Activated CD4-positive, alpha-beta T cell treated with anti-CD3 and anti-CD28 coated beads for 36 hours (primary cell): ENCODE measurements at regions not wholly inside any gene's neighbourhood (a gene's known extent, or its start where the extent isn't known, plus 50 kb on each side); places are given as distances from the start of the nearest gene placed in this dataset.

Experiments used
- ATAC-seq: fragments of 200-7000 bp; cut with Tn5 transposase; one replicate; pipeline ENCODE4 v1.10.0; 2021; ENCODE audit warnings: mild to moderate bottlenecking, moderate library complexity
- CTCF ChIA-PET: fragments of 350-600 bp; sonication (Branson Sonifier 250); formaldehyde crosslinking; loops from one replicate; lab custom pipeline; 2021; ENCODE audit warnings: antibody characterized with exemption; lab: Charles Lee
- POLR2A ChIA-PET: fragments of 350-600 bp; sonication (Branson Sonifier 250); formaldehyde crosslinking; loops from one replicate; lab custom pipeline; 2021; ENCODE audit warnings: antibody characterized with exemption, inconsistent platforms; lab: Charles Lee
- DNase-seq: peaks from one replicate; pipeline ENCODE4 v3.0.0-alpha.2; 2020
- H3K27ac Mint-ChIP-seq: one replicate; pipeline ENCODE4 v1.8.0; 2021; ENCODE audit warnings: mixed read lengths
- H3K27me3 Mint-ChIP-seq: one replicate; pipeline ENCODE4 v1.8.0; 2021; ENCODE audit warnings: mixed read lengths
- H3K36me3 Mint-ChIP-seq: one replicate; pipeline ENCODE4 v1.8.0; 2021; ENCODE audit warnings: low read depth, mixed read lengths
- H3K4me1 Mint-ChIP-seq: one replicate; pipeline ENCODE4 v1.8.0; 2021; ENCODE audit warnings: mixed read lengths
- H3K4me3 Mint-ChIP-seq: one replicate; pipeline ENCODE4 v1.8.0; 2021; ENCODE audit warnings: mild to moderate bottlenecking, moderate library complexity, mixed read lengths
- H3K9me3 Mint-ChIP-seq: one replicate; pipeline ENCODE4 v1.8.0; 2021; ENCODE audit warnings: low read depth, mixed read lengths
- intact Hi-C, 2 experiments: fragments of 100-400 bp; cut with DNase I in 1 of 2; cut with micrococcal nuclease in 1 of 2; formaldehyde crosslinking; loops; one replicate each; pipeline versions ENCODE4 v1.14.2 to v1.15.1; 2022 to 2024; cut with DNase I, micrococcal nuclease

DNA sequence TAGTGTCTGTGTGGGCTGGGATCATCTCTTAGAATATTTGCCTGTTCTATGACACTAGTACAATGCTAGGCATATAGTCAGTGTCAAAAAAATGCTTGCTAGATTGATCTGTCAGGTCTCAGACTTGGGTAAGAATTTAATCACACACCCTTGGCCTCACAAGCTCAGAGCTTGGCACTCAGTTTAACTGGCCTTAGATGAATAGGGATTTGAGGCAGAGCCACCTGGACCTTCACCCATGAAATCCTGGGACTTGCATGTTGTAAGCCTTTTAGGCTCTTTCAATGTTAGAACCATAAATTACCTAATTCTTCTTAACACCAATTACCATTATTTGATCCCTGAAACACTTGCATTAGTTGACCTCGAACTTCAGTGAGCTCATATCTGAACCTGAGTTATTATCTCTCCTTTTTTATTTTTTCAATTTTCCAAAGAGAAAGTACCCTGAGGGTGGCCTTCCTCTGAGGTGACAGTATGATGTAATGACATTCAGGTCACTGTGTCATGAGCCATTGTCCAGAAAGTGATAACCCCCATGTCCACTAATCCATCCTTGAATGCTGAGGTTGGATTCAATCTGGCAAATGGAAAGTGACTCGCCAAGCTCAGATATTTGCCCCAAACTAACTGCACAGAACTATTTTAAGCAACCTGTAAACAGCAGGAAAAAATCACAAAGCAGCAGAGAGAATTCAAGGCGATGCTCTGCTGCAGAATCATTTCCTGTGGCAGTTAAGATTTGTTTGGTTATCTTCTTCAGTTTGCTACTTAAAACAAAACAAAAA is 615.2 kb upstream of the NR2F2 start:
- H3K9me3 Mint-ChIP-seq: no peaks in the 10 kb centered on the region
- no peak for ATAC-seq
- no peak overlapping the region for H3K27ac Mint-ChIP-seq
- H3K4me1 Mint-ChIP-seq: no peaks in the 10 kb centered on the region
- H3K27me3 Mint-ChIP-seq: no peaks in the 10 kb centered on the region
- CTCF ChIA-PET: no interaction called here
- no peaks in the 10 kb centered on the region for H3K36me3 Mint-ChIP-seq
- intact Hi-C loops: no loop called here
- DNase-seq: no peak
- POLR2A ChIA-PET: no interaction called here
- no peak overlapping the region for H3K4me3 Mint-ChIP-seq

DNA sequence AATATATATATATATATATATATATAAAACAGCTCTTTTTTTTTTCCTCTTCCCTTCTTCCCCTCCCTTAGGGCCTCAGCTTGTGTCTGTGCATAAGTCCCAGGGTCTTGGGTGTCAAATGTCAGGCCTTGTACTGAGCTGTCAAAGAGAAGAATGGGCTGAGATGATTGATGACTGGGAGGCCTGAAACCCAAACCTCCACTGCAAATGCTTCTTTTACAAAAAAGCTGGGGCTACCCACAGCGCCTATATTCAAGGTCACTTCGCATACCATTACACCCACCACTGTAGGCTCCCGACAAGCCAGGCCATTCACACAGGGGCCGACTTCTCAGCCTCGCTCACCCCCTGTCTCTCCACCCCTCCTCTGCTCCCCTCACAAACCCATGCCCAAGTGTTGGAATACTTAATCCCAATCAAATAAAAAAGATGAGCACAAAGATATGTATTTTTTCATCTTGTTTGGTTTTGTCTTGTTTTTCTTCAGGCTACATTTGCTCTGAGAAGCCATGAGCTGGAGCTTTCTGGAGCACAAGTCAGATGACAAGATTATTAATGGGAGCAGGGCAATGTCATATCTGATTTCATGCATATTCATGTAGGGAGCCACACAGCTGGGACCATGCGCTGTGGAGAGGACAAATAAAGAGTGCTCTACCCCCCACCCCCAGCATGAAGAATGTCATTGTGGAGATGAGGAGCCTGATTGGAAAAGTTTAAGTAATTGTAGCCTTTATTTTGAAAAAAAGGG is 614.4 kb upstream of the NR2F2 start:
- Mint-ChIP-seq H3K27me3 (no peaks in the 10 kb centered on the region), H3K36me3 (no peaks in the 10 kb centered on the region), H3K4me3 (no peak overlapping the region), H3K4me1 (no peaks in the 10 kb centered on the region), H3K27ac (no peak overlapping the region), H3K9me3 (no peaks in the 10 kb centered on the region)
- ATAC-seq: no peak
- DNase-seq: no peak
- CTCF ChIA-PET: no interaction called here
- POLR2A ChIA-PET: no interaction called here
- intact Hi-C loops: no loop called here

DNA sequence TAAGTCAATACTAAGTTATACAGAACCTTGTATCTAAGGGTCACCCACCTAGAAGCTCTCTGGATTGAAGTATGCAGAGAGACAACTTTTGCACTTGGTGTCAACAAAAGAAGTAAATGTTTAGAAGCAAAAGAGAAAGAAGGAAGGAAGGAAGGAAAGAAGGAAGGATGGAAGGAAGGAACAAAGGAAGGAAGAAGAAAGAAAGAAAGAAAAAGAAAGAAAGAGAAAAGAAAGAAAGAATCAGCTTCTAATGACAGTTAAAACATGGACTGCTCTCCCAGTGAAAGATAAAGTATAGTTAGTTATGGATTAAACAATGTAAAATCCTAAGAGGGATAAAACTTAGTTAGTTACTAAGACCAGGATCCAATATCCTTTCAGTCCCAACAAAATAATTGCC is 613.8 kb upstream of the NR2F2 start:
- no peak overlapping the region for H3K4me3 Mint-ChIP-seq
- ChIA-PET CTCF (no interaction called here), POLR2A (no interaction called here)
- DNase-seq: no peak
- H3K27me3 Mint-ChIP-seq: no peaks in the 10 kb centered on the region
- no peak overlapping the region for H3K27ac Mint-ChIP-seq
- no peak for ATAC-seq
- no peaks in the 10 kb centered on the region for H3K36me3 Mint-ChIP-seq
- H3K9me3 Mint-ChIP-seq: no peaks in the 10 kb centered on the region
- intact Hi-C loops: no loop called here
- H3K4me1 Mint-ChIP-seq: no peaks in the 10 kb centered on the region

DNA sequence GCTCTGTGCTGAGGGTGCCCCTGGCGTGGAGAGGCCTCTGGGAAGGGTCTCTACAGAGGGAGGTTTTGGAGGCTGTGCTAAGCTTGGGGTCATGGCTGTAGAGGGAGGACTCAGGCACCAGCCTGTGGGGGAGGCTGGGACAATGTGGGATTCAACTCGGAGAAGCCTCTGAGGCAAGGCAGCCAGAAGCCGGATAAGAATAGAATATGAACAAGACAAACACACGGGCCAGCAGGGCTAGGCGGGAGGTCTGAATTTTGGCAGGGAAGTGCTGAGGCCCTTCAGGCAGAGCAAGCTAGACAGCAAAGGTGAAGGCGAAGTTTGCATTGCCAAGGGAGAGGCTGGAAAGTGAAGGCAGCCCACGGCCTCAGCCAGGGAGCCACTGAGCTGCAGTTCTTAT is 612.1 kb upstream of the NR2F2 start:
- Mint-ChIP-seq H3K27me3 (no peaks in the 10 kb centered on the region), H3K4me3 (no peak overlapping the region), H3K9me3 (no peaks in the 10 kb centered on the region), H3K36me3 (no peaks in the 10 kb centered on the region), H3K4me1 (no peaks in the 10 kb centered on the region), H3K27ac (no peak overlapping the region)
- ChIA-PET POLR2A (no interaction called here), CTCF (no interaction called here)
- no peak for DNase-seq
- ATAC-seq: no peak
- intact Hi-C loops: no loop called here

DNA sequence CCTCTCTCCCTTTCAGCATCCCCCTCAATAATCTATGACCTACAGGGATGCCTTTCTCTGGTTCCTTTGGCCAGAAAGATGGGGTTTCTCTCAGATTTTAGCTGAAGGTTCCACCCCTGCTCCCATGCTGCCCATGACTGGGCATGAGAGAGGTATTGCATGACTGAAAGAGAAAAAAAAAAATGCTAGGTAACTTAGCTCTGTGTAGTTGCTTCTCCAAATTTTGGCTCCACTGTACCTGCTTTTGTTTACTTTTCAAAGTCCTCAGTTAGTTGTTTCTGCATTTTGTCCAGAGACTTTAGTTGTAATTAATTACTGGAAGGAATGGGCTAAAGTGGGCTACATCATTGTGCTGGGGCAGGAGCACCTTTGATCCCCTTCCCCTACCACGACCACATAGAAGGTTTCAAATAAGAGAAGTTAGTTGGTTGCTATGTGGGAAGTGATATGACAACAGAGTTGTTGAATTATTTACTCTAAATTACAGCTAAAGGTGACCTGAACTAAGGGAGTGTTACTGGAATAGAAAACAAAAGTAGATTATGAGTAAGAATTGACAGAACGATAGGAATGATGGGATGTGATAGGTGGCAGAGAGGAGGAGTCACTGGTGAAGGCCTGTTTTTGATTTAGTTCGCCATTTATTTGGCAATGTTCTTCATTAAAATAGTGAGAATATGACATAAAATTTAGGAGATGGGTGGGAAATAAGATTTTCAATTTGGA is 605.4 kb upstream of the NR2F2 start:
- no peaks in the 10 kb centered on the region for H3K4me1 Mint-ChIP-seq
- no peaks in the 10 kb centered on the region for H3K36me3 Mint-ChIP-seq
- ChIA-PET CTCF (no interaction called here), POLR2A (no interaction called here)
- DNase-seq (no peak), ATAC-seq (no peak)
- H3K27ac Mint-ChIP-seq: no peak overlapping the region
- peaks cover 6% of the 10 kb centered on the region for H3K27me3 Mint-ChIP-seq
- no peak overlapping the region for H3K4me3 Mint-ChIP-seq
- H3K9me3 Mint-ChIP-seq: no peaks in the 10 kb centered on the region
- intact Hi-C loops: no loop called here

DNA sequence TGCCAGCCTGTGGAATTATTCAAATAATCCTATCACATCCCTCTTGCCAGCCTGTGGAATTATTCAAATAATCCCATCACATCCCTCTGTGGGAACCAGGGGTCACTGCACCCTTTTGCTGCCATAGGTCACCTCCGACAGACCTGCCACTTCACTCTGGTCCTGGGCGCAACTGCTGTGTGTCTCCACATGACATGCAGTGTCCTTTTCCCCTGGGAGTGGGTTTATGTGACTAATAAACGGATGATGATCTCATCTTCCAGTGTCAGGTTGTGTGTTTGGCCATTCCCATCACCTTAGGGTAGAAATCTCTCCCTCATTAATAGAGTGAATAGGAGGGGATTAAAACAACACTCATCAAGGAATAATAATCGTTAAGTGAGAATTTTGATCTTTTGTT is 603.6 kb upstream of the NR2F2 start:
- Mint-ChIP-seq H3K4me1 (no peaks in the 10 kb centered on the region), H3K27me3 (peaks cover 10% of the 10 kb centered on the region), H3K36me3 (no peaks in the 10 kb centered on the region), H3K9me3 (no peaks in the 10 kb centered on the region), H3K4me3 (no peak overlapping the region), H3K27ac (no peak overlapping the region)
- intact Hi-C loops: no loop called here
- ChIA-PET CTCF (no interaction called here), POLR2A (no interaction called here)
- DNase-seq (no peak), ATAC-seq (no peak)

DNA sequence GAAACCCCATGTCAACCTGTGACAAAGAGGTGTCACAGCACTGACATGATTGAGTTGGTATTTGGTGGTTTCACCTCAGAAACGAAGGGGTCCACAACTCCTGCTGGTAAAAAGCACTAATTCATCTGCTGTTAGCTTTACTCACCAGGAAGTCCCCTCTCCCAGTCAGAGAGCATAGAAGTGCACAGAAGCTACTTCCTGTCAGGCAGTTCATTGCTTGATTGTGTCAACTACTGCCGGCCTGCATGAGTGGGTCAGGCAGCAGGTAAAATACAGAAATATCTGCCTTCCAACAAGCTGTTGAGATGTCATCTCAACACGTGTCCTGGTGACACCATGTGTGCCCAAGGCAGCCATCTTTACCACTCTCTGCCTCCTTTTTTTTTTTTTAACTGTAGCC is 596.6 kb upstream of the NR2F2 start:
- Mint-ChIP-seq H3K4me1 (peaks cover 14% of the 10 kb centered on the region), H3K9me3 (peaks cover 3% of the 10 kb centered on the region), H3K36me3 (no peaks in the 10 kb centered on the region), H3K27me3 (peaks cover 5% of the 10 kb centered on the region), H3K4me3 (no peak overlapping the region), H3K27ac (no peak overlapping the region)
- DNase-seq (no peak), ATAC-seq (no peak)
- POLR2A ChIA-PET: no interaction called here
- CTCF ChIA-PET: no interaction called here
- intact Hi-C loops: no loop called here

DNA sequence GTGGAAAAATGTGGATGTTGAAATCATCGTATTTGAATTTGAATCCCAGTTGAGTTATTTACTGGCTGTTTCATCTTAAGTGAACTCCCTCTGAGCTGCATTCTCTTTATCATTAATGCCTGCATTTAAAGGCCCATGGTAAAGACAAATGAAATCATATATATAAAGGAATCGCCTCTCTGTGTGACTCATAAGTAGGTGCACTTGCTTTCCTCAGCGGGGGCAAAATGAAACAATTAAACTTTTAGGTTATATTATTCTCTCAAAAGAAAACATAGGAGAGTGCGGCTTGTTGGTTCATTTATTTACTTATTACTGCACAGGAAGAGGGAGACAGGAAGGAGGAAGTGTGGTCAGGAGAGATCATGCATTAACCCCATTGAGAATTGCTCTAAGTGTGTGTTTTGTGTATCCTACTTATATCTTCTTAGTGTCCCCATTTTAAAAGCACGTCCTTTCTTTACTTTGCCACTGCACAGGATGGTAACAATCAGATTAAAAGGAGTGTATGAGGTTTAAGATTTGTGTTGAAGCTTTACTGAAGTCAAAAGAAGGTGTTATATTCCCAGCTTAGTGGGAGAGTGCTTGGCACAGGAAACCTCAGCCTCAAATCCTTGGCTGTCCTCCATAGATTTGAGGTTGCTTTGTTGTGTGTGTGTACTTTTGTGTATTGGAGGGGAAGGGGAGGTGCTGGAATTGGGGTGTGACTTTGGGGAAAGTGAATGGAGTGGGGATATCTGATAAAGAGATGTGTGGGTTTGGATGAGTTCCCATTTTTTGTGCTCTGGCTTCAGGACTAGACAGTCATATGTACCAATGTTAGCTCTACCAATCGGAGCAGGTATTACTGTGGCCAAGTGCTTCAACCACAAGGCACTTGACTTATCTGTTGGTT is 595.8 kb upstream of the NR2F2 start:
- DNase-seq: no peak
- Mint-ChIP-seq H3K4me3 (no peak overlapping the region), H3K36me3 (no peaks in the 10 kb centered on the region), H3K27ac (no peak overlapping the region), H3K9me3 (peaks cover 3% of the 10 kb centered on the region), H3K27me3 (peaks cover 5% of the 10 kb centered on the region), H3K4me1 (peaks cover 14% of the 10 kb centered on the region)
- intact Hi-C loops: no loop called here
- ChIA-PET CTCF (interaction anchor here (0.6 kb wide), 1 partner anchor 897 kb away, joined by 3 read pairs; no protein-coding TSS in a partner anchor), POLR2A (no interaction called here)
- ATAC-seq: no peak

DNA sequence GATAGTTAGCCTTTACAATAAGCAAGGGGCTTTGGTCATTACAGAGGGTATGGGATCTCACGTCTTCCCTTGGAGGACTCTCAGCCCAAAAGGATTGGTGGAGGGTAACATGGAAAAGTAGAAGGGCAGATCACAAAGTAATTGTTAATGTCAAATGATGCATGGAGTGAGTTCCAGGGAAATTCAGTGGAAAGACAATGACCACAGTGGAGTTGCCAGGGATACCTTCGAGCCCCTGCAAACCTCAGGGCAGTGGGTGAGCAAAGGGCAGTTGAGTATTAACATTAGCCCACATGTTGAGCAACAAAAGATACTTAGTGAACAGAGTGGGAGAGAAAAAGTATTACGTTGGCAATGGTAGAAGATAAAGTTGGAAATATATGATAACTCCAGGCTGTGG is 593.4 kb upstream of the NR2F2 start:
- Mint-ChIP-seq H3K36me3 (no peaks in the 10 kb centered on the region), H3K4me3 (no peak overlapping the region), H3K27ac (no peak overlapping the region), H3K4me1 (peaks cover 20% of the 10 kb centered on the region), H3K9me3 (peaks cover 3% of the 10 kb centered on the region), H3K27me3 (no peaks in the 10 kb centered on the region)
- ChIA-PET POLR2A (no interaction called here), CTCF (no interaction called here)
- DNase-seq (no peak), ATAC-seq (no peak)
- intact Hi-C loops: no loop called here

DNA sequence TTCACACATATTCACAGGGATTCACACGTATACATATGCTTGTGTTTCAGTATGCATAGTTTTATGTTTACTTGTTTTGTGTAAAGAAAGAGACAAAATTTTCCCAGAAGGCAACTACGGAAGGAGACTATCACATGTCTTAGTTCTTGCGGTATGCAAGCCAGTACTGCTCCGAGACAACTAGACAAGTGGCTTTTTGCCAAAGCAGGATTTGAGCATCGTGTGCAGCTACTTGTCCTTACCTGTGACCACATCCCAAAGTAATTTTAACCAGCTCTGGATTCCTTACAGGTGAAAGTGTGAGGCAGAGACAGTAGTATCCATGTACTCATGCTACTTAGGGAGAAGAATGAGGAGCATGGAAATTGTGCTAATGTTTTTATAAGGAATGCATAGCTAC is 591.4 kb upstream of the NR2F2 start:
- POLR2A ChIA-PET: no interaction called here
- H3K4me3 Mint-ChIP-seq: no peak overlapping the region

DNA sequence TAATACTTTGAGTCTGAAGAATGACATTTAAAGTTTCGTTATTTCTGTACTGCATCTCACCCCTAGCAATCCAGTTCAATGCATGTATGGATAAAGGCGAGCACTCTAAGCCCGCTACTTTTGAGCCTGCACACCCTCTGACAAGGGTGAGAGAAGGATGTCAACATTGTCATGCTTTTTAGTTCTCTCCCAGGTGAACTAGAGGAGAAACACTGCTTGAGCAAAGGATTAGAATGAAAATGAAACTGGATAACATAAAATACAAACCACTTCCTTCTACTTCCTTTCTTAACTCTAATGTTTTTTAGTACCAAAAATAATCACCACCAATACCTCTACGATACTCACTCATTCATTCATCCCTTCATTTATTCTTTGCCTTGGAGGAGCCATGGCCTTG is 588.7 kb upstream of the NR2F2 start:
- H3K27ac Mint-ChIP-seq: no peak overlapping the region

More for the DNA sequence above, 591.4 kb upstream of the NR2F2 start:
- DNase-seq (no peak), ATAC-seq (no peak)
- Mint-ChIP-seq H3K9me3 (peaks cover 3% of the 10 kb centered on the region), H3K27ac (no peak overlapping the region), H3K4me1 (peaks cover 17% of the 10 kb centered on the region), H3K36me3 (no peaks in the 10 kb centered on the region), H3K27me3 (no peaks in the 10 kb centered on the region)
- intact Hi-C loops: no loop called here
- CTCF ChIA-PET: no interaction called here

More for the DNA sequence above, 588.7 kb upstream of the NR2F2 start:
- POLR2A ChIA-PET: no interaction called here
- intact Hi-C loops: no loop called here
- DNase-seq (no peak), ATAC-seq (no peak)
- CTCF ChIA-PET: no interaction called here
- H3K4me3 Mint-ChIP-seq: no peak overlapping the region
- H3K36me3 Mint-ChIP-seq: no peaks in the 10 kb centered on the region
- H3K9me3 Mint-ChIP-seq: no peaks in the 10 kb centered on the region
- peaks cover 2% of the 10 kb centered on the region for H3K27me3 Mint-ChIP-seq
- H3K4me1 Mint-ChIP-seq: peaks cover 8% of the 10 kb centered on the region
